GM19324 (cell line): ENCODE measurements at regions not wholly inside any gene's neighbourhood (a gene's known extent, or its start where the extent isn't known, plus 50 kb on each side); places are given as distances from the start of the nearest gene placed in this dataset.

Experiments
- ATAC-seq: cut with Tn5 transposase; IDR thresholded peaks from one replicate; pipeline ENCODE4 v1.9.1; 2021; ENCODE audit warnings: mild to moderate bottlenecking, moderate library complexity; ENCODE audit not compliant: unreplicated experiment, low FRiP score

DNA sequence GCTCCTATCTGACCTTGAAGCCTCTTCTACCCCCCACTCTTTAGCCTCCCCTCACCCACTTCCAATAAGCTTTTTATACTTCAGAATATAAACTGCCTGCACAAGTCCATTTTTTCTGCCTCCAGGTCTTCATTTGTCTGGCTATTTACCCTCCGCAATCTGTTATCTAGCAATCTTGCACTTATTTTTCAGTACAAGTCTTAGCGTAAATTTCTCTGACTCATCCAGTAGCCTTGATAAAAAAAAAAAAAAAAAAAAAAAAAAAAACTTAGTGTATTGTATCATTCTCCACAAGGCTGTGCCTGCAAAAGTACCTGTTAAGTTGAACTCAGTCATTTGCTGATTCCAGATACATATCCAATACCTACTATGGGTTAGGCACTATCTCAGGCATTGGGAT is 219.5 kb upstream of the DKK2 start:
- ATAC-seq = no peak

DNA sequence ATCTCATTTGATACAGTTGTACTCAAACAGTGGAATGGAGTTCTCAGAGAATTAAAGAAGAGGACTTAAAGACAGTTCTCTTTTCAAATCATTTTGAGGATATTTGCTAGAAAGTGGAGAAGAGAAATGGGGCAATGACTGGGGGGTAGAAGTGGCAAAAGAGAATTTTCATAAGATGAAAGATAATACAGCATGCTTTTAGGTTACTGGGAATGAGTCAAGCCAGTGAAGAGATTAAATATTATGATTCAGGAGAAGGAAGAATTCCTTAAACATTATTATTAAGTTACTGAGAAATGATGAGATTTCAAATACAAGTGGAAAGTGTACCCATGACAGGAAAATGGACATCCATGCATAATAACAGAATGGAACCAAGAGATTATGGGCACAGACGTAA is 219.0 kb upstream of the DKK2 start:
- no peak for ATAC-seq

DNA sequence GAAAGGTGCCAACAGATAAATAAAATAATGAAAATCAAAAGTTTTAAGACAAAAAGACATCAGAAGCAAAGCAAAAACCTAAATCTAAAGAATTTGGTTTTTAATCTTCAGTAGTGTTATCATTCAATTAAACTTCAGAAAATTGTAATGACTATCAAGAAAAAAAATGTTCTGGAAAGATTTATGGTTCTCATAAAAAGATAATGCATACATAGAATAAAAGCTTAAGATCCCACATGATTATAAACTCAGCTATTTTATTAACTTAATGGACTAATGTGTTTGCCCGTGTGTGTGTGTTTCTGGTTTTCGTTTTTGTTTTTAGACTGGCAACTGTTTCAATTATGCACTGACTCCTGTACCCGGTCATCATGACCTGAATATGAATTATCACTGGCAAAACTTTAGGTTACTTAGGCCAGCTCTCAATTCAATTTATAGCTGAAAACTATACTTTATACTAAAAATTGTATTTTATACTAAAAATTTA is 217.5 kb upstream of the DKK2 start:
- ATAC-seq = no peak

DNA sequence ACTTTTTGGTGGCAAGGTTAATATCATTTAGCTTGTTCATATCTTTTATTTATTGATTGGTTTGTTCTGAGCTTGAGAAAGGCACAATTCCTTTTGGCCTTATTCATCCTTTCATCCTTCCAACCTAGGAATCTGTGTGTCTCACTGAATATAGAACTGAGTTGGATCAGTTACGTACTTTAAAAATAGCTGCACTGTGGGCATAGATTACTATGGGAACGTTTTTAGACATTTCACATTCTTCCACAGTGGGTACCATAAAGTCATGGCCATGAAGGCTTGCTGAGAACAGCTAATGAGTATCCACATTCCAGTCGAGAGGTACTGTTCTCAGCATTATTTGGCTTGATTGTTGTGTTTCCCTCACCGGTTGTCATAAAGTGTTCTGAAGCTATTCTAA is 217.0 kb upstream of the DKK2 start:
- no peak for ATAC-seq

- ATAC-seq = no peak
Observed at GRCh38 chr4:107252571-107252970, 216.5 kb upstream of the DKK2 start.

GRCh38 chr4:107248571-107248970 is 212.5 kb upstream of the DKK2 start:
- ATAC-seq = no peak

- no peak for ATAC-seq
Observed at GRCh38 chr4:107247738-107248137, 211.6 kb upstream of the DKK2 start.

GRCh38 chr4:107246761-107247160 is 210.6 kb upstream of the DKK2 start:
- no peak for ATAC-seq

DNA sequence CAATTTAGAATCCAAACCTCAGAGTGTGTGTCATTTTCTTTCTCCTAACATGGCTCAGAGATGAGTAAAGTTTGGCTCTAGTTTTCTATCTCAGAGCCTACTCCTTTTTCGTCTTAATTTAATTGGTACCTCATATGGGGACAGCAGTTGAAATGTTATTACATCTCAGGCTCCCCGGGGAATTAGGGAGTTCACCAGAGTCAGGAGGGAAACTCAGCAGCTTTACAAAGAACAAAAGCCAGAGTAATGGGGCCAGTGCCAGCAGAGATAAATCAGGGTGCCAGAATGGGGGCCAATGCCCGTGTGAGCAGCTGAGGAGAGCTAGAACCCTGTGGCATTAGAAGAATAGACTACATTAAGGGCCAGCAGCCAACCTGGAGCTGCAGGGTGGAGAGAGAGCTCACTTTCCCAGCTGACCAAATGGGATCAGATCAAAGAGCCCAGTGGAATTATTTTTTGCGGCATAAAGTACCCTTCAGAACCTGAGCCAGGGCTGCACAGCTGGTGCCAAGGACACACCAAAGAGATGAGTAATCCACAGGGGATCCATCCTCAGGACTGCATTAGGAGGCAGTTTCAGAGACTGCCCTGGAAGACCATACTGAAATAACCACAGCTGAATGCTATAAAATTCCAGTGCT is 207.1 kb upstream of the DKK2 start:
- no peak for ATAC-seq

DNA sequence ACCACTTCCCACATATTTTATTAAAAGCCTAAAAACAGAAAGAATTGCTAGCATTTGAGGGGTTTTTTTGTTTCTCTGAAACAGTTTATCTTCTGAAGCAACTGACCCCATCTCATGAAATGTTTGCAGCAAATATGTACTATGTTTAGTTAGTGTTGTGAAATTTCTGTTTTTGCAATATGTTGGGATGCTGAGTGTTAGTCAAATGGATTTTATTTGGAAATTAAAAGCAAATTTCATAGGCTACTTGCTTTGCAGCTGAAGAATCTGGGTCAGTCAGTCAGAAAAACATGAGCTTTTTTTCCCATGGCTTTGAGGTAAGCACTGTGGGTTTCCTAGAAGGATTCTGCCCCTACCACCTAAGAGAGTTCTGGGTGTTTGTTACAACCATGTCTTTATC is 184.9 kb upstream of the DKK2 start:
- no peak for ATAC-seq

DNA sequence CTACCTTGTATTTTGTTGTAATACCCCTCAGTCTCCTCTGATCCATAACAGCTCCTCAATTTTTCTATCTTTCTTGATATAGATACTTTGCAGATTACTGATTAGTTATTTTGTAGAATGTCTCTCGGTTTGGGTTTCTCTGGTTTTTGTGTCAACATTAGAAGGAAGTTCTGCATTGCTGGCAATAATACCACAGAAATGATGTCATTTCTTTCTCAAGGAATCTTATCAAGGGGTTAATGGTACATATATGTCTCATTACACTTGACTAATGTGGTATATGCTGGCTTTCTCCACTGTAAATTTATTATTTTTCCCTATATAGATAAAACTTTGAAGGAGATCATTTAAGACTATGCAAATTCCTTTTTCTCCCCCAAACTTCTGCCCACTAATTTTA is 183.6 kb upstream of the DKK2 start:
- no peak for ATAC-seq

GRCh38 chr4:107216379-107216778 is 180.3 kb upstream of the DKK2 start:
- no peak for ATAC-seq

DNA sequence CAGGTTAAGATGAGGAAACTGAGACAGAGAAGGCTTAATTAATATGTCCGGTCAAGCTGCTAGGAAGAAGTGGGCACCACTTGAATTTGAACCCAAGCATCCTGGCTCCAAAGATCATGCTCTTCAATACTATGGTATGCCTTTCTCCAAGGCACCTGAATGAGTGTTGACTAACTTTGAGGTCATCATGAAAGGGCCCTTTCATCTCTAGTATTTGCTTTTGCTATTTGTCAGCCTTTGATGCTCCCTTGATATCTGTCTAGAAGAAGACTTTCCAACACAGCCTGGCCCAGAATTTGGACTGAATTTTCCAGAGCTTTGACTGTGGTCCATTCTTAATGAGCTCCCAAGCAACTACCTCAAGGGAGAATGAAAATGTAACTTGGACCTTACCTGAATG is 179.1 kb upstream of the DKK2 start:
- no peak for ATAC-seq

- no peak for ATAC-seq
Observed at GRCh38 chr4:107213880-107214279, 177.8 kb upstream of the DKK2 start.

DNA sequence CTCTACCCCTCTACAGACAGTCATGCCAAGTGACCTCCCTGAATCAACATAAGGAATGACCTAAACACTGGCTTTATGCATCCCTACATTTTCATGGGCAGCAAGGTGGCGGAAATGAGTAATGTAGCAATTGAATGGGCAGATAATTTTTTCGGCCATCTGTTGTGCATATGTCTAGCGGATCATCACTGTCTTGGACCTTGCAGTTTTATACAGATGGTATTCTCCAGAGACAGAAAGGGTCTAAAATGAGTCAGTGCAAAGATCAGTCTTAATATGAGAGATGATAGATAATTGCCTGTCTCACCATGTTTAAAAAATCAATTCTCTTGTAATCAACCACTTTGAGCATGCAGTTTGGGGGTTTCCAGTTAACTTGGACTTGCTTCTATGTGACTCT is 177.3 kb upstream of the DKK2 start:
- ATAC-seq = no peak

GRCh38 chr4:107212565-107212964 is 176.5 kb upstream of the DKK2 start:
- no peak for ATAC-seq

DNA sequence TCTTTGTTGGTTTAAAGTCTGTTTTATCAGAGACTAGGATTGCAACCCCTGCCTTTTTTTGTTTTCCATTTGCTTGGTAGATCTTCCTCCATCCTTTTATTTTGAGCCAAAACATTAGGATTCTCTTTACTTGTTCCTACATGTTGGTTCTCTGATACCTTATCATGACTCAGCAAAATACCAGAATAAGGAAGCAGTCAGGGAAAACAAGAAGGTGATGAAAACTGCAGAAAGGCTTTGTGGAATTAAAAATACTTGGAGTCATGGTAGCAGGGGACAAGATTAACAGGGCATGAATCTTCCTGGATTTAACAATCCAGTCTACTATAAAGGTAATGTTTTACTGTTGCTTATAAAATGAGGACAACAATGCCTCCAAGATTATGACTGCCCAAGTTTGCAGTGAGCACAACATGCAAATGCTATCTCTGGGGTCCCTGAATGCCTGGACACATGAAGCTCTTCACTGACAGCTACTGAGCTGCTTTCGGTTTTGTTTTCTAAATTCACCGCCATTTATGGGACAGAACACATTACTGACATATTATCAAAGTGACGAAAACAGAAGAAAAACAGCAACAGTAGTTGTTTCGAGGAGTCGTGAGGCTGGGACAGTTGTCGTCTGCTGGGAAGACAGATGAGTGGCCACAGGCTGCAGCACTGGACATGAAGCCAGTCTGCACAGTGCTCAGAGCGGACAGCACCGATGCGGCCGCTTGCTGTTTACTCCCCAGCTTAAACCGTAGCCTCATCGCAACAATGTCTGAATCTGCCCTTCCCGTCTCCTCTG is 174.5 kb upstream of the DKK2 start:
- no peak for ATAC-seq

GRCh38 chr4:107203733-107204132 is 167.6 kb upstream of the DKK2 start:
- ATAC-seq = no peak

GRCh38 chr4:107202744-107203143 is 166.6 kb upstream of the DKK2 start:
- no peak for ATAC-seq

DNA sequence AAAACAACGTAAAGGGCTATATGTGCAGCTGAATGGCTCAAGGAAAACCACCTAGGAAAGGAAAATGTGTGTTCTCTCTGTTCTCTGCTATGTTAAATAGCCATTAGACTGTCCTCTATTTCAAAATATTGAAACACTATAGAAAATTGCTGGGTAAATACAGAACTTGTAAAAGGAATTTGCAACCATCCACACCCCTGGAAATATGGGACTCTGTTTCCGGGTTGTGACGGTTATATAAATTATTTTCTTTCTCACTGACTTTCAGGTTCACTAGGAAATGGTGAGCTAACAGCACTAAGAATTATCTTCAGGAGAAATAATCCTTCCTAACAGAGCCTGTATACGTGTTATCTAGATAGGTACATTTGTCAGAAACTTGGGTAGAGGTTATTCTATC is 161.0 kb upstream of the DKK2 start:
- no peak for ATAC-seq

DNA sequence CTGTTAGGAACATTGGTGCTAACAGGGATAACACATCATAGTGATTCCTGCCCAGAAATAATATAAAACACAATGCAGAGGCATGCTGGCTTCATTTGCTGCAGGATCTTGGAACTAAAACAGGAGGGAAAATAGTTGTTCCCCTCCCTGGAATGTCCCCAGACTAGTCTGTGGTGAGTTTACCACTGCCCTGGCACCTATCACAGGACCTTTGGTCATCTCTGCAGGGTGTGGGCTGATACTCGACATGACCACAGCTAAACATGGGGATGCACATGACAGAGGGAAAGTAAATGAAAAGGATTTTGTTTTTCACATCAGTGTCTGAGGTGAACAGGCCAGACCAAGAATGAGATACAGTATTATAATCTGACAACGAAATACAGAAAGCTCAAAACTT is 160.2 kb upstream of the DKK2 start:
- ATAC-seq = no peak

- no peak for ATAC-seq
Observed at GRCh38 chr4:107194005-107194404, 157.9 kb upstream of the DKK2 start.
